ENCODE measurements at regions not wholly inside any gene's neighbourhood (a gene's known extent, or its start where the extent isn't known, plus 50 kb on each side); places are given as distances from the start of the nearest gene placed in this dataset.

DNA sequence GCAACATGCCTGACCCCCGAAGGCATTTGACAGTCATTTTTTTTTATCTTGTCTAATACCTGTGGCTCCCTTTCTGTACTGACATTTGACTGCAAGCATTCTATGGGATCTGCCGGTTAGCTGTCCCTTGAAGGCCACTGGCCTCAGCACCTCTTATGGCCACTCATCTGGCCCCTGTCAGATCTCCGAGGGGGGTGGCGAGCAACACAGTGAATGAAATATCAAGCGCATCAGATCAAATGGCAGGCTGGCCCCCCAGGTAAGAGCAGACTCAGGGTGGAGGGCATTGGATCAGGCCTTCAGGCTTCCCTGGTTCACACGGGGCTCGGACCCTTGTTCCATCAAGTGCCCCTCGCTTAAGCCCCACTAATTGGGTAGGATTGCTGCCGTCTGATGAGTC is 199.6 kb upstream of the MKI67 start:
- TF ChIP-seq CTCF (conservative IDR thresholded peaks at IDR 0.05; ENCODE audit: low read depth, low read length): no peak
- TF ChIP-seq EZH2 (IDR thresholded peaks at IDR 0.05; ENCODE audit: low read length, unreplicated experiment): no peak
- TF ChIP-seq EZH2phosphoT487 (IDR thresholded peaks at IDR 0.05; ENCODE audit: borderline replicate concordance, low read length): no peak

All from PC-3 (cell line).